ENCODE measurements at regions not wholly inside any gene's neighbourhood (a gene's known extent, or its start where the extent isn't known, plus 50 kb on each side); places are given as distances from the start of the nearest gene placed in this dataset.
A peak's percentile ranks its signal among the peaks of the same experiment; 100 is the strongest.

- peak overlapping the region; percentile 74 for H3K4me3 ChIP-seq (replicated peaks in 1 of 2; ENCODE audit: low read depth in 2 of 2, low read length in 2 of 2)
- TF ChIP-seq CTCF (IDR thresholded peaks at IDR 0.05; ENCODE audit: low read depth, low read length), result no peak
- DNase-seq (ENCODE audit: low read depth in 2 of 2), result peak; percentile 100
Measured at GRCh38 chr9:94166236-94166975, 82.1 kb downstream of the PTPDC1 start.

GRCh38 chr9:94166976-94167346 lies 82.7 kb downstream of the PTPDC1 start:
- no peak for DNase-seq (ENCODE audit: low read depth in 2 of 2)
- TF ChIP-seq CTCF (IDR thresholded peaks at IDR 0.05; ENCODE audit: low read depth, low read length), result no peak
- peak overlapping the region; percentile 74 for H3K4me3 ChIP-seq (replicated peaks in 1 of 2; ENCODE audit: low read depth in 2 of 2, low read length in 2 of 2)

GRCh38 chr9:94167376-94167890 lies 83.2 kb downstream of the PTPDC1 start:
- no peak for TF ChIP-seq CTCF (IDR thresholded peaks at IDR 0.05; ENCODE audit: low read depth, low read length)
- peak overlapping the region; percentile 74 for H3K4me3 ChIP-seq (replicated peaks in 1 of 2; ENCODE audit: low read depth in 2 of 2, low read length in 2 of 2)
- DNase-seq (ENCODE audit: low read depth in 2 of 2), result no peak

GRCh38 chr9:94168203-94169000 lies 84.1 kb downstream of the PTPDC1 start:
- H3K4me3 ChIP-seq (replicated peaks in 1 of 2; ENCODE audit: low read depth in 2 of 2, low read length in 2 of 2), result peak overlapping the region; percentile 74
- TF ChIP-seq CTCF (IDR thresholded peaks at IDR 0.05; ENCODE audit: low read depth, low read length), result no peak
- DNase-seq (ENCODE audit: low read depth in 2 of 2), result peak in 1 of 2 donors; percentile 57

GRCh38 chr9:94169968-94170367 lies 85.7 kb downstream of the PTPDC1 start:
- TF ChIP-seq CTCF (IDR thresholded peaks at IDR 0.05; ENCODE audit: low read depth, low read length), result no peak
- H3K4me3 ChIP-seq (replicated peaks in 1 of 2; ENCODE audit: low read depth in 2 of 2, low read length in 2 of 2), result peak overlapping the region in 1 of 2 donors; percentile 74
- DNase-seq (ENCODE audit: low read depth in 2 of 2), result peak in 1 of 2 donors; percentile 40

GRCh38 chr9:94173632-94174031 lies 85.5 kb upstream of the ZNF169 start:
- no peak overlapping the region for H3K4me3 ChIP-seq (replicated peaks in 1 of 2; ENCODE audit: low read depth in 2 of 2, low read length in 2 of 2)
- no peak for TF ChIP-seq CTCF (IDR thresholded peaks at IDR 0.05; ENCODE audit: low read depth, low read length)
- DNase-seq (ENCODE audit: low read depth in 2 of 2), result no peak
